DND-41 (cell line): ENCODE measurements at regions not wholly inside any gene's neighbourhood (a gene's known extent, or its start where the extent isn't known, plus 50 kb on each side); places are given as distances from the start of the nearest gene placed in this dataset.
"Not testable (repeated sequence)": the region's sequence is repeated elsewhere in the genome, so short reads cannot be mapped to it uniquely, and the experiment has no call there.

Experiments used
- CTCF ChIP-seq: IDR thresholded peaks from 2 replicates; pipeline ENCODE4 v1.5.1; 2012; ENCODE audit warnings: borderline replicate concordance, low read length, moderate library complexity, mild to moderate bottlenecking; ENCODE audit not compliant: poor library complexity, severe bottlenecking; ENCODE audit errors: extremely low read depth
- EZH2 ChIP-seq: IDR thresholded peaks from 3 replicates; pipeline ENCODE4 v1.6.1; 2012; ENCODE audit warnings: borderline replicate concordance, low read depth, mild to moderate bottlenecking, moderate library complexity, low read length, inconsistent platforms; ENCODE audit not compliant: severe bottlenecking

- TF ChIP-seq CTCF, EZH2: not testable (repeated sequence)
Observed at GRCh38 chr20:30387823-30388222, 869.6 kb upstream of the DEFB115 start.
